ENCODE measurements at regions not wholly inside any gene's neighbourhood (a gene's known extent, or its start where the extent isn't known, plus 50 kb on each side); places are given as distances from the start of the nearest gene placed in this dataset.

GRCh38 chr6:40265615-40266014 lies 321.5 kb downstream of the LRFN2 start:
- TF ChIP-seq YY1 (IDR thresholded peaks at IDR 0.05; ENCODE audit: insufficient read depth, insufficient read length), result no peak
- no peak for TF ChIP-seq ZNF274 (IDR thresholded peaks at IDR 0.05; ENCODE audit: low read depth, low read length)

Measured in NT2/D1 (cell line).